H1 (cell line): ENCODE measurements at regions not wholly inside any gene's neighbourhood (a gene's known extent, or its start where the extent isn't known, plus 50 kb on each side); places are given as distances from the start of the nearest gene placed in this dataset.

Experiments
- CTCF ChIA-PET: fragments of 300-600 bp; sonication (Branson Sonifier 250); formaldehyde crosslinking; loops from one replicate; lab custom pipeline; 2021; ENCODE audit not compliant: partially characterized antibody; lab: Charles Lee
- POLR2A ChIA-PET: fragments of 300-600 bp; sonication (Branson Sonifier 250); formaldehyde crosslinking; loops from one replicate; lab custom pipeline; 2021; ENCODE audit warnings: inconsistent platforms; ENCODE audit not compliant: partially characterized antibody; lab: Charles Lee
- DNase-seq, 2 experiments: peaks; one replicate each; pipeline versions ENCODE4 v3.0.0 to v3.0.0-alpha.2; 2010 to 2022; ENCODE audit warnings: low spot score in 2 of 2, low read depth in 1 of 2, mixed read lengths in 1 of 2
- FAIRE-seq: peaks from 2 replicates; lab custom pipeline; 2011; peaks lifted over from hg19 to GRCh38; lab: Jason Lieb, UNC
- H2AFZ ChIP-seq: 2 replicates; pipeline ENCODE4 v1.8.1; 2012; ENCODE audit warnings: low read length, inconsistent platforms
- H2AK5ac ChIP-seq: 2 replicates; pipeline ENCODE4 v1.6.1; 2013; ENCODE audit warnings: low read depth, low read length
- H2BK120ac ChIP-seq: replicated peaks from 2 replicates; pipeline ENCODE3; 2013; ENCODE audit warnings: low read depth, low read length, inconsistent platforms
- H2BK12ac ChIP-seq: 2 replicates; pipeline ENCODE4 v1.6.1; 2013; ENCODE audit warnings: low read depth, low read length
- H2BK15ac ChIP-seq: 2 replicates; pipeline ENCODE4 v1.6.1; 2013; ENCODE audit warnings: low read length
- H2BK20ac ChIP-seq: 2 replicates; pipeline ENCODE4 v1.6.1; 2013; ENCODE audit warnings: low read length
- H2BK5ac ChIP-seq: 2 replicates; pipeline ENCODE4 v1.6.1; 2013; ENCODE audit warnings: low read depth, low read length
- H3K14ac ChIP-seq: 2 replicates; pipeline ENCODE4 v1.6.1; 2013; ENCODE audit warnings: inconsistent platforms; ENCODE audit not compliant: insufficient read length
- H3K18ac ChIP-seq: 2 replicates; pipeline ENCODE4 v1.6.1; 2013; ENCODE audit warnings: low read length; ENCODE audit errors: extremely low read depth
- H3K23ac ChIP-seq: 2 replicates; pipeline ENCODE4 v1.6.1; 2013; ENCODE audit warnings: inconsistent platforms; ENCODE audit not compliant: insufficient read length
- H3K23me2 ChIP-seq: 2 replicates; pipeline ENCODE4 v1.6.1; 2013; ENCODE audit warnings: low read depth, low read length
- H3K27ac ChIP-seq: 2 replicates; pipeline ENCODE4 v1.6.1; 2011; ENCODE audit warnings: low read depth, low read length, inconsistent platforms
- H3K27me3 ChIP-seq, 4 experiments: replicated peaks in 1 of 4; 1 replicate in 1 of 4; 2 replicates in 3 of 4; pipeline versions ENCODE4 v1.6.1 to v1.8.1; 2011 to 2013; ENCODE audit warnings: low read length in 3 of 4, mild to moderate bottlenecking in 3 of 4, inconsistent platforms in 2 of 4, mixed read lengths in 2 of 4, moderate library complexity in 1 of 4; ENCODE audit not compliant: control insufficient read depth in 3 of 4, insufficient read depth in 3 of 4; ENCODE audit errors: extremely low read depth in 1 of 4
- H3K36me3 ChIP-seq, 4 experiments: 2 replicates each; pipeline versions ENCODE4 v1.6.1 to v1.8.1; 2011 to 2013; ENCODE audit warnings: mild to moderate bottlenecking in 4 of 4, low read length in 3 of 4, moderate library complexity in 2 of 4, control low read depth in 1 of 4, inconsistent platforms in 1 of 4; ENCODE audit not compliant: insufficient read depth in 4 of 4, control insufficient read depth in 2 of 4
- H3K4ac ChIP-seq: replicated peaks from 2 replicates; pipeline ENCODE3; 2013; ENCODE audit warnings: low read length, low read depth, mixed read lengths, inconsistent platforms; ENCODE audit not compliant: insufficient read length
- H3K4me1 ChIP-seq, 4 experiments: replicated peaks in 1 of 4; 1 replicate in 1 of 4; 2 replicates in 3 of 4; pipeline versions ENCODE4 v1.6.1 to v1.8.1; 2011 to 2013; ENCODE audit warnings: low read length in 3 of 4, inconsistent platforms in 2 of 4, mixed read lengths in 1 of 4; ENCODE audit not compliant: insufficient read depth in 4 of 4, control insufficient read depth in 3 of 4
- H3K4me2 ChIP-seq, 2 experiments: 2 replicates each; pipeline versions ENCODE4 v1.6.1 to v1.8.1; 2011 to 2013; ENCODE audit warnings: low read depth in 2 of 2, low read length in 2 of 2, control low read depth in 1 of 2, inconsistent platforms in 1 of 2, mild to moderate bottlenecking in 1 of 2; ENCODE audit not compliant: insufficient read depth in 1 of 2
- H3K4me3 ChIP-seq, 4 experiments: fragments of 200-600, 300-600 bp in 1 of 4; sonication (generic), shearing (Covaris generic), sonication (Bioruptor Twin) in 1 of 4; 2 replicates each; pipeline versions ENCODE4 v1.5.1 to v1.8.1; 2011 to 2016; ENCODE audit warnings: low read length in 4 of 4, low read depth in 3 of 4, control low read depth in 2 of 4, inconsistent platforms in 2 of 4, mild to moderate bottlenecking in 2 of 4, mixed read lengths in 1 of 4, moderate library complexity in 1 of 4; ENCODE audit not compliant: insufficient read depth in 2 of 4; ENCODE audit errors: extremely low read depth in 1 of 4
- H3K56ac ChIP-seq: replicated peaks from 2 replicates; pipeline ENCODE3; 2013; ENCODE audit warnings: low read depth, mild to moderate bottlenecking, mixed read lengths, low read length, inconsistent platforms; ENCODE audit not compliant: insufficient read length
- H3K79me1 ChIP-seq: 2 replicates; pipeline ENCODE4 v1.6.1; 2013; ENCODE audit warnings: low read depth, low read length, control low read depth
- H3K79me2 ChIP-seq, 2 experiments: 2 replicates each; pipeline versions ENCODE4 v1.6.1 to v1.8.1; 2012 to 2013; ENCODE audit warnings: low read length in 2 of 2, mild to moderate bottlenecking in 2 of 2, inconsistent platforms in 1 of 2; ENCODE audit not compliant: insufficient read depth in 2 of 2, control insufficient read depth in 1 of 2
- H3K9ac ChIP-seq, 4 experiments: replicated peaks in 1 of 4; 1 replicate in 1 of 4; 2 replicates in 3 of 4; pipeline versions ENCODE4 v1.6.1 to v1.8.1; 2011 to 2013; ENCODE audit warnings: low read depth in 3 of 4, low read length in 3 of 4, control low read depth in 2 of 4, mild to moderate bottlenecking in 2 of 4, moderate library complexity in 2 of 4, inconsistent platforms in 1 of 4; ENCODE audit errors: extremely low read depth in 1 of 4
- H3K9me3 ChIP-seq, 2 experiments: 2 replicates each; pipeline versions ENCODE4 v1.6.1 to v1.8.1; 2012 to 2013; ENCODE audit warnings: mild to moderate bottlenecking in 2 of 2, moderate library complexity in 2 of 2, control low read depth in 1 of 2, inconsistent platforms in 1 of 2, low read depth in 1 of 2, low read length in 1 of 2, mixed read lengths in 1 of 2; ENCODE audit not compliant: insufficient read depth in 2 of 2
- H4K20me1 ChIP-seq, 2 experiments: replicated peaks in 1 of 2; 2 replicates each; pipeline versions ENCODE3 to v1.8.1; 2011 to 2013; ENCODE audit warnings: inconsistent platforms in 2 of 2, low read length in 2 of 2, mild to moderate bottlenecking in 1 of 2; ENCODE audit not compliant: insufficient read depth in 2 of 2, control insufficient read depth in 1 of 2
- H4K5ac ChIP-seq: 2 replicates; pipeline ENCODE4 v1.6.1; 2013; ENCODE audit warnings: low read length, low read depth, mixed read lengths, inconsistent platforms; ENCODE audit not compliant: insufficient read length
- H4K8ac ChIP-seq: 2 replicates; pipeline ENCODE4 v1.8.0; 2013; ENCODE audit warnings: mild to moderate bottlenecking, moderate library complexity, low read length, inconsistent platforms; ENCODE audit not compliant: insufficient read depth; ENCODE audit errors: extremely low read depth
- H4K91ac ChIP-seq: replicated peaks from 2 replicates; pipeline ENCODE3; 2013; ENCODE audit warnings: low read length, mixed read lengths, inconsistent platforms; ENCODE audit not compliant: insufficient read length
- CBX8 ChIP-seq: fragments of 300-800, 300-1000 bp; sonication (generic); IDR thresholded peaks from 2 replicates; pipeline ENCODE4 v1.7.1; 2016; ENCODE audit warnings: low read depth, low read length, borderline replicate concordance
- CHD1 ChIP-seq: IDR thresholded peaks from 2 replicates; pipeline ENCODE4 v1.6.1; 2012; ENCODE audit warnings: low read depth, low read length, improper control_type of control experiment
- EP300 ChIP-seq, 2 experiments: IDR thresholded peaks; 1 replicate in 1 of 2; 2 replicates in 1 of 2; pipeline ENCODE4 v1.6.1; 2011 to 2012; ENCODE audit warnings: low read depth in 2 of 2, low read length in 2 of 2, mild to moderate bottlenecking in 2 of 2, borderline replicate concordance in 1 of 2, inconsistent platforms in 1 of 2, moderate library complexity in 1 of 2
- TAF1 ChIP-seq: IDR thresholded peaks from 2 replicates; pipeline ENCODE4 v1.6.1; 2011; ENCODE audit warnings: mild to moderate bottlenecking, low read depth, low read length
- WGBS, 2 experiments: shearing (Covaris generic) in 1 of 2; methylation state at CpG; one replicate each; pipeline versions ENCODE4 v1.1.6 to v1.1.7; 2013 to 2015; ENCODE audit warnings: low lambda C conversion rate in 2 of 2, mixed read lengths in 2 of 2, inconsistent platforms in 1 of 2, low coverage in 1 of 2, missing lambda C conversion rate in 1 of 2; ENCODE audit not compliant: insufficient replicate concordance in 2 of 2, insufficient coverage in 1 of 2, insufficient read length in 1 of 2; ENCODE audit errors: extremely low coverage in 1 of 2, missing lambda C conversion rate in 1 of 2; 5-methylcytosine and 5-hydroxymethylcytosine counted together

- H2BK15ac ChIP-seq = no peak overlapping the region
- WGBS, 2 experiments = 93% methylated on average over 2 of the region's 2 CpGs; no CpG with 5 or more reads in 1 of the 2 experiments
- H3K4me3 ChIP-seq = no peak overlapping the region
- H3K56ac ChIP-seq = no peak overlapping the region
- no peak overlapping the region for H2AK5ac ChIP-seq
- no peak overlapping the region for H4K5ac ChIP-seq
- H2BK5ac ChIP-seq = no peak overlapping the region
- no peak overlapping the region for H4K91ac ChIP-seq
- CTCF ChIA-PET = no interaction called here
- no peak overlapping the region for H3K9ac ChIP-seq
- no peak overlapping the region for H3K23ac ChIP-seq
- no peak overlapping the region for H3K4ac ChIP-seq
- no peak for DNase-seq
- no peak for TF ChIP-seq EP300 (IDR thresholded peaks at IDR 0.05; ENCODE audit: borderline replicate concordance in 1 of 2, low read depth in 2 of 2, low read length in 2 of 2)
- TF ChIP-seq CBX8 = no peak
- TF ChIP-seq TAF1 = no peak
- TF ChIP-seq CHD1 = no peak
- H2BK120ac ChIP-seq = no peak overlapping the region
- H3K27ac ChIP-seq = no peak overlapping the region
- no peak overlapping the region for H4K8ac ChIP-seq
- no peaks in the 10 kb centered on the region for H3K79me1 ChIP-seq
- H3K14ac ChIP-seq = no peak overlapping the region
- no peaks in the 10 kb centered on the region for H3K27me3 ChIP-seq
- no peaks in the 10 kb centered on the region for H3K36me3 ChIP-seq
- no peaks in the 10 kb centered on the region for H4K20me1 ChIP-seq
- H2BK12ac ChIP-seq = no peak overlapping the region
- no peak overlapping the region for H2BK20ac ChIP-seq
- H2AFZ ChIP-seq = no peak overlapping the region
- H3K79me2 ChIP-seq = no peaks in the 10 kb centered on the region
- no peak overlapping the region for H3K4me2 ChIP-seq
- H3K4me1 ChIP-seq = peaks cover 0 to 2% (median 0%) of the 10 kb centered on the region in 4 experiments; a peak in 1 of 7 replicates
- no peak for FAIRE-seq
- 0 out of 4 replicates have a peak, but pooled peaks cover 0 to 6% of the 10 kb centered on the region in 2 experiments for H3K9me3 ChIP-seq
- no peaks in the 10 kb centered on the region for H3K23me2 ChIP-seq
- POLR2A ChIA-PET = no interaction called here
- no peak overlapping the region for H3K18ac ChIP-seq
Measured at GRCh38 chr3:164278550-164278949, 799.7 kb downstream of the SI start.
